ENCODE measurements at regions not wholly inside any gene's neighbourhood (a gene's known extent, or its start where the extent isn't known, plus 50 kb on each side); places are given as distances from the start of the nearest gene placed in this dataset.

GRCh38 chr6:139825935-139826374 is 451.5 kb upstream of the CITED2 start:
- H3K36me3 ChIP-seq (replicated peaks; ENCODE audit: insufficient read depth, low read depth): no peaks in the 10 kb centered on the region
- no peak for TF ChIP-seq EZH2 (IDR thresholded peaks at IDR 0.05; ENCODE audit: borderline replicate concordance)
- no peak for TF ChIP-seq CTCF (IDR thresholded peaks at IDR 0.05; ENCODE audit: poor library complexity)
- TF ChIP-seq EZH2phosphoT487 (IDR thresholded peaks at IDR 0.05; ENCODE audit: low read depth, severe bottlenecking, unreplicated experiment): no peak
- no peak for DNase-seq (ENCODE audit: low spot score)
- no peaks in the 10 kb centered on the region for H3K9me3 ChIP-seq (ENCODE audit: low read depth)
- no peaks in the 10 kb centered on the region for H3K27me3 ChIP-seq
- H3K27ac ChIP-seq: no peak overlapping the region
- no peak overlapping the region for H3K4me3 ChIP-seq
- H3K4me1 ChIP-seq (ENCODE audit: insufficient read depth): peaks cover 7% of the 10 kb centered on the region
- no peaks in the 10 kb centered on the region for H3K79me2 ChIP-seq
- H3K4me2 ChIP-seq: no peak overlapping the region
- no peaks in the 10 kb centered on the region for H3K9me2 ChIP-seq (replicated peaks; ENCODE audit: insufficient read depth)
- no peak overlapping the region for H2AFZ ChIP-seq
- 86% methylated on average over 5 of the region's 5 CpGs for WGBS (ENCODE audit: low lambda C conversion rate, missing lambda C conversion rate)
- no peaks in the 10 kb centered on the region for H4K20me1 ChIP-seq (ENCODE audit: insufficient read depth, poor library complexity, severe bottlenecking)

GRCh38 chr6:139824864-139825263 is 450.4 kb upstream of the CITED2 start:
- H3K9me2 ChIP-seq (replicated peaks; ENCODE audit: insufficient read depth): no peaks in the 10 kb centered on the region
- peaks cover 7% of the 10 kb centered on the region for H3K4me1 ChIP-seq (ENCODE audit: insufficient read depth)
- H3K27me3 ChIP-seq: no peaks in the 10 kb centered on the region
- no peaks in the 10 kb centered on the region for H3K36me3 ChIP-seq (replicated peaks; ENCODE audit: insufficient read depth, low read depth)
- TF ChIP-seq CTCF (IDR thresholded peaks at IDR 0.05; ENCODE audit: poor library complexity) (no peak), EZH2 (IDR thresholded peaks at IDR 0.05; ENCODE audit: borderline replicate concordance) (no peak), EZH2phosphoT487 (IDR thresholded peaks at IDR 0.05; ENCODE audit: low read depth, severe bottlenecking, unreplicated experiment) (no peak)
- H4K20me1 ChIP-seq (ENCODE audit: insufficient read depth, poor library complexity, severe bottlenecking): no peaks in the 10 kb centered on the region
- no peak overlapping the region for H2AFZ ChIP-seq
- no peaks in the 10 kb centered on the region for H3K9me3 ChIP-seq (ENCODE audit: low read depth)
- 98% methylated on average over 2 of the region's 2 CpGs for WGBS (ENCODE audit: low lambda C conversion rate, missing lambda C conversion rate)
- no peak overlapping the region for H3K4me3 ChIP-seq
- DNase-seq (ENCODE audit: low spot score): no peak
- no peak overlapping the region for H3K4me2 ChIP-seq
- H3K79me2 ChIP-seq: no peaks in the 10 kb centered on the region
- H3K27ac ChIP-seq: no peak overlapping the region

- H3K9me3 ChIP-seq (ENCODE audit: low read depth): no peaks in the 10 kb centered on the region
- H3K4me2 ChIP-seq: no peak overlapping the region
- DNase-seq (ENCODE audit: low spot score): no peak
- H3K4me3 ChIP-seq: no peak overlapping the region
- no peaks in the 10 kb centered on the region for H3K79me2 ChIP-seq
- no peak overlapping the region for H3K27ac ChIP-seq
- no peaks in the 10 kb centered on the region for H4K20me1 ChIP-seq (ENCODE audit: insufficient read depth, poor library complexity, severe bottlenecking)
- TF ChIP-seq EZH2 (IDR thresholded peaks at IDR 0.05; ENCODE audit: borderline replicate concordance): no peak
- no peak overlapping the region for H2AFZ ChIP-seq
- H3K9me2 ChIP-seq (replicated peaks; ENCODE audit: insufficient read depth): no peaks in the 10 kb centered on the region
- H3K36me3 ChIP-seq (replicated peaks; ENCODE audit: insufficient read depth, low read depth): no peaks in the 10 kb centered on the region
- WGBS (ENCODE audit: low lambda C conversion rate, missing lambda C conversion rate): 100% methylated on average over 1 of the region's 1 CpG
- no peaks in the 10 kb centered on the region for H3K27me3 ChIP-seq
- H3K4me1 ChIP-seq (ENCODE audit: insufficient read depth): peaks cover 7% of the 10 kb centered on the region
Observed at GRCh38 chr6:139823808-139824126, 449.3 kb upstream of the CITED2 start.

GRCh38 chr6:139823099-139823807 is 448.8 kb upstream of the CITED2 start:
- H2AFZ ChIP-seq: no peak overlapping the region
- no peaks in the 10 kb centered on the region for H3K36me3 ChIP-seq (replicated peaks; ENCODE audit: insufficient read depth, low read depth)
- H3K4me2 ChIP-seq: no peak overlapping the region
- H3K79me2 ChIP-seq: no peaks in the 10 kb centered on the region
- H3K27ac ChIP-seq: no peak overlapping the region
- H3K9me3 ChIP-seq (ENCODE audit: low read depth): no peaks in the 10 kb centered on the region
- H3K4me1 ChIP-seq (ENCODE audit: insufficient read depth): peaks cover 7% of the 10 kb centered on the region
- no peaks in the 10 kb centered on the region for H3K9me2 ChIP-seq (replicated peaks; ENCODE audit: insufficient read depth)
- no peaks in the 10 kb centered on the region for H4K20me1 ChIP-seq (ENCODE audit: insufficient read depth, poor library complexity, severe bottlenecking)
- DNase-seq (ENCODE audit: low spot score): no peak
- H3K4me3 ChIP-seq: no peak overlapping the region
- TF ChIP-seq EZH2phosphoT487 (IDR thresholded peaks at IDR 0.05; ENCODE audit: low read depth, severe bottlenecking, unreplicated experiment) (no peak), EZH2 (IDR thresholded peaks at IDR 0.05; ENCODE audit: borderline replicate concordance) (no peak), CTCF (IDR thresholded peaks at IDR 0.05; ENCODE audit: poor library complexity) (no peak)
- H3K27me3 ChIP-seq: no peaks in the 10 kb centered on the region
- WGBS (ENCODE audit: low lambda C conversion rate, missing lambda C conversion rate): 69% methylated on average over 5 of the region's 5 CpGs

Measured in hepatocyte (in vitro differentiated cells).